Loucy (cell line): ENCODE measurements at regions not wholly inside any gene's neighbourhood (a gene's known extent, or its start where the extent isn't known, plus 50 kb on each side); places are given as distances from the start of the nearest gene placed in this dataset.
A peak's percentile ranks its signal among the peaks of the same experiment; 100 is the strongest.

ENCODE experiments used
- H2AFZ ChIP-seq: fragments of 200-600 bp; sonication (generic); 2 replicates; pipeline ENCODE4 v1.6.0; 2016; ENCODE audit warnings: antibody characterized with exemption, mild to moderate bottlenecking, low read length, moderate library complexity
- H3F3A ChIP-seq: fragments of 200-600 bp; 2 replicates; pipeline ENCODE4 v1.6.0; 2016; ENCODE audit warnings: antibody characterized with exemption, low read depth, mild to moderate bottlenecking
- H3K27me3 ChIP-seq: fragments of 200-600 bp; sonication (generic); 2 replicates; pipeline ENCODE4 v1.6.1; 2014; ENCODE audit warnings: low read length, mild to moderate bottlenecking; ENCODE audit not compliant: insufficient read depth, poor library complexity, severe bottlenecking
- H3K36me3 ChIP-seq: fragments of 200-600 bp; sonication (generic); 2 replicates; pipeline ENCODE4 v1.6.1; 2016; ENCODE audit warnings: low read length; ENCODE audit not compliant: insufficient read depth
- H3K4me1 ChIP-seq: fragments of 200-600 bp; sonication (generic); 2 replicates; pipeline ENCODE4 v1.5.1; 2014; ENCODE audit warnings: low read length, mild to moderate bottlenecking; ENCODE audit not compliant: insufficient read depth, poor library complexity, severe bottlenecking
- H3K4me2 ChIP-seq: fragments of 200-600 bp; sonication (generic); 2 replicates; pipeline ENCODE4 v1.6.0; 2014; ENCODE audit warnings: antibody characterized with exemption, low read length, low read depth, mild to moderate bottlenecking; ENCODE audit not compliant: poor library complexity, severe bottlenecking
- H3K4me3 ChIP-seq: fragments of 200-600 bp; sonication (generic); 2 replicates; pipeline ENCODE4 v1.5.1; 2014; ENCODE audit warnings: low read length, mild to moderate bottlenecking, mixed read lengths; ENCODE audit not compliant: poor library complexity, severe bottlenecking
- H3K79me2 ChIP-seq: fragments of 200-600 bp; sonication (generic); 2 replicates; pipeline ENCODE4 v1.6.1; 2014; ENCODE audit warnings: low read length; ENCODE audit not compliant: insufficient read depth
- H3K9ac ChIP-seq: fragments of 200-600 bp; sonication (generic); 2 replicates; pipeline ENCODE4 v1.6.0; 2014; ENCODE audit warnings: mild to moderate bottlenecking, low read depth, low read length, moderate library complexity; ENCODE audit not compliant: poor library complexity, severe bottlenecking
- H3K9me2 ChIP-seq: fragments of 200-600 bp; sonication (generic); replicated peaks from 2 replicates; pipeline ENCODE4 v1.6.1; 2016; ENCODE audit warnings: low read depth, low read length, mixed read lengths
- H3K9me3 ChIP-seq: fragments of 200-600 bp; sonication (generic); 2 replicates; pipeline ENCODE4 v1.6.1; 2014; ENCODE audit warnings: mild to moderate bottlenecking, antibody characterized with exemption, low read length, low read depth; ENCODE audit not compliant: insufficient read depth
- H4K20me1 ChIP-seq: fragments of 200-600 bp; sonication (generic); 2 replicates; pipeline ENCODE4 v1.6.0; 2014; ENCODE audit warnings: antibody characterized with exemption, low read length, mild to moderate bottlenecking; ENCODE audit not compliant: insufficient read depth, poor library complexity, severe bottlenecking
- CTCF ChIP-seq: fragments of 200-600 bp; sonication (generic); conservative IDR thresholded peaks from 2 replicates; pipeline ENCODE4 v1.5.1; 2014; ENCODE audit warnings: mild to moderate bottlenecking, antibody characterized with exemption, low read length
- EZH2phosphoT487 ChIP-seq: fragments of 200-600 bp; IDR thresholded peaks from 2 replicates; pipeline ENCODE4 v1.6.1; 2018; ENCODE audit warnings: antibody characterized with exemption, mild to moderate bottlenecking, moderate library complexity, borderline replicate concordance

DNA sequence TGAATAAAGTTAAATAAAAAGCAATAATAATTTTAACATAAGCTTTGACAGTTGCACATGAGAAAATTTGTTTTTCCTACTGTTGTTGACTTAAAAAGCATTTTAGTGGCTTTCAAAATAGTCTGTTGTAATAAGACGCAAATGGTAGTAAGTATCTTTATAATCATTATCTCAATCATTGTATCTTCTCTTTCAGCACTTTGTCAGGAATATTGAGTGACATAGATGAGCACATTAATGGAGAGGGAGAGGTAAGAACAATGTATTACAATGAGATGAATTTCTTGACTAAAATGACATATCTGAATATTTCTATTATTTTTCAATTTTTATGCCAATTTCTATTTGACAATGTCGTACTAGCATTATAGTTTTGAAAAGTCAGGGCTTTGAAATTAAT lies 193.9 kb upstream of the MRPS30 start:
- Histone ChIP-seq H3K27me3 (no peaks in the 10 kb centered on the region), H4K20me1 (no peaks in the 10 kb centered on the region), H3K79me2 (no peaks in the 10 kb centered on the region), H3K4me2 (no peak overlapping the region), H3K4me3 (no peak overlapping the region), H3K9me2 (no peaks in the 10 kb centered on the region), H3K36me3 (no peaks in the 10 kb centered on the region), H3K9me3 (no peaks in the 10 kb centered on the region; the same call in 1 of the 2 replicates), H2AFZ (no peak overlapping the region), H3K4me1 (no peaks in the 10 kb centered on the region), H3F3A (no peaks in the 10 kb centered on the region), H3K9ac (no peak overlapping the region)
- TF ChIP-seq CTCF, result no peak
- TF ChIP-seq EZH2phosphoT487, result no peak

GRCh38 chr5:44613936-44614335 lies 194.8 kb upstream of the MRPS30 start:
- H3K4me1 ChIP-seq, result no peaks in the 10 kb centered on the region
- no peaks in the 10 kb centered on the region for H3K79me2 ChIP-seq
- TF ChIP-seq EZH2phosphoT487, result no peak

GRCh38 chr5:44605926-44606325 lies 202.8 kb upstream of the MRPS30 start:
- Histone ChIP-seq H3K4me1 (no peaks in the 10 kb centered on the region), H3K4me2 (no peak overlapping the region), H3K27me3 (no peaks in the 10 kb centered on the region), H3K9me3 (no peaks in the 10 kb centered on the region; the same call in 1 of the 2 replicates), H3K4me3 (no peak overlapping the region), H3K9me2 (no peaks in the 10 kb centered on the region), H2AFZ (no peak overlapping the region), H3K9ac (no peak overlapping the region), H4K20me1 (no peaks in the 10 kb centered on the region), H3K79me2 (no peaks in the 10 kb centered on the region), H3F3A (no peaks in the 10 kb centered on the region), H3K36me3 (no peaks in the 10 kb centered on the region)
- TF ChIP-seq CTCF, result no peak

More at GRCh38 chr5:44613936-44614335, 194.8 kb upstream of the MRPS30 start:
- no peaks in the 10 kb centered on the region for H3K27me3 ChIP-seq
- H2AFZ ChIP-seq, result no peak overlapping the region
- no peak overlapping the region for H3K4me2 ChIP-seq
- no peaks in the 10 kb centered on the region for H4K20me1 ChIP-seq
- H3F3A ChIP-seq, result no peaks in the 10 kb centered on the region
- no peak overlapping the region for H3K9ac ChIP-seq
- no peak overlapping the region for H3K4me3 ChIP-seq
- no peaks in the 10 kb centered on the region for H3K36me3 ChIP-seq
- no peaks in the 10 kb centered on the region for H3K9me2 ChIP-seq
- H3K9me3 ChIP-seq, result no peaks in the 10 kb centered on the region; the same call in 1 of the 2 replicates

DNA sequence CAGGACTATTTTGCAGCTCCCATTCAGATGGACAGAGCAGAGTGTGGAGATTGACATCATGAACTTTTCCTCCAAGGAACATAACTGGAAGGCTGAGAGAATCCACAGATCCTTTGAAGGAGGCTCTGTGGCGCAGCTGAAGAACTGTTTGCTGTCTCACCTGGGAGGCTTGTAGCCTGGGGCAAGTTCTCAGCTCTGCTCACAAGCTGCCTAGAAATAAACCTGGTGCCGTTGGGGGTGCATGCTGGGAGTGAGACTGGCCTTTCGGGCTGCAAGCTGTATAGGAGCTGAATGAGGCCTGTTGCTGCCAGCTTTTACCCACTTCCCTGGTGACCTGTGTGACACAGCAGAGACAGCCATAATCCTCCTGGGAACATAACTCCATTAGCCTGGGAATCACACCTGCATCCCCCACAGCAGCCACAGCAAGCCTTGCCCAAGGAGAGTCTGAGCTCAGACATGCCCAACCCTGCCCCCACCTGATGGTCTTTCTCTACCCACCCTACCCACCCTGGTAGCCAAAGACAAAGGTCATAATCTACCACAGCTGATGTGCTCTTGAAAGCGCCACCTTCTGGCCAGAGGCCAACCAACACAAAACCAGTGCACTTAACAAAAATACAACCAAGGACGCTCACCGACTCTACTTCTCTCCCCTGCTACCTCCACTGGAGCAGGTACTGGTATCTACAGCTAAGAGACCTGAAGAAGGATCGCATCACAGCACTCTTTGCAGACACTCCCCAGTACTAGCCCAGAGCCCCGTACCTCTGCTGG lies 205.1 kb upstream of the MRPS30 start:
- Histone ChIP-seq H3K4me3 (no peak overlapping the region), H3K4me1 (no peaks in the 10 kb centered on the region), H3K36me3 (no peaks in the 10 kb centered on the region), H3K4me2 (no peak overlapping the region), H2AFZ (no peak overlapping the region), H3K27me3 (no peaks in the 10 kb centered on the region), H3K9ac (no peak overlapping the region), H3K79me2 (no peaks in the 10 kb centered on the region), H4K20me1 (no peaks in the 10 kb centered on the region), H3K9me2 (no peaks in the 10 kb centered on the region), H3K9me3 (no peaks in the 10 kb centered on the region; the same call in none of the 2 replicates), H3F3A (no peaks in the 10 kb centered on the region)
- TF ChIP-seq CTCF (peak; percentile 25; the same call in 1 of the 2 replicates), EZH2phosphoT487 (no peak)
